ENCODE measurements at regions not wholly inside any gene's neighbourhood (a gene's known extent, or its start where the extent isn't known, plus 50 kb on each side); places are given as distances from the start of the nearest gene placed in this dataset.

- TF ChIP-seq POLR2A (IDR thresholded peaks at IDR 0.05), result no peak
- TF ChIP-seq, protein P1, sequence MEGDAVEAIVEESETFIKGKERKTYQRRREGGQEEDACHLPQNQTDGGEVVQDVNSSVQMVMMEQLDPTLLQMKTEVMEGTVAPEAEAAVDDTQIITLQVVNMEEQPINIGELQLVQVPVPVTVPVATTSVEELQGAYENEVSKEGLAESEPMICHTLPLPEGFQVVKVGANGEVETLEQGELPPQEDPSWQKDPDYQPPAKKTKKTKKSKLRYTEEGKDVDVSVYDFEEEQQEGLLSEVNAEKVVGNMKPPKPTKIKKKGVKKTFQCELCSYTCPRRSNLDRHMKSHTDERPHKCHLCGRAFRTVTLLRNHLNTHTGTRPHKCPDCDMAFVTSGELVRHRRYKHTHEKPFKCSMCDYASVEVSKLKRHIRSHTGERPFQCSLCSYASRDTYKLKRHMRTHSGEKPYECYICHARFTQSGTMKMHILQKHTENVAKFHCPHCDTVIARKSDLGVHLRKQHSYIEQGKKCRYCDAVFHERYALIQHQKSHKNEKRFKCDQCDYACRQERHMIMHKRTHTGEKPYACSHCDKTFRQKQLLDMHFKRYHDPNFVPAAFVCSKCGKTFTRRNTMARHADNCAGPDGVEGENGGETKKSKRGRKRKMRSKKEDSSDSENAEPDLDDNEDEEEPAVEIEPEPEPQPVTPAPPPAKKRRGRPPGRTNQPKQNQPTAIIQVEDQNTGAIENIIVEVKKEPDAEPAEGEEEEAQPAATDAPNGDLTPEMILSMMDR (IDR thresholded peaks at IDR 0.05), result no peak
Observed at GRCh38 chr6:170157567-170158218, 133.2 kb downstream of the DLL1 start.
